KOPT-K1 (cell line): ENCODE measurements at regions not wholly inside any gene's neighbourhood (a gene's known extent, or its start where the extent isn't known, plus 50 kb on each side); places are given as distances from the start of the nearest gene placed in this dataset.

Source experiments
- H3K27ac ChIP-seq: fragments of 200-600 bp; sonication (generic); 2 replicates; pipeline ENCODE4 v1.5.1; 2016; ENCODE audit warnings: antibody characterized with exemption, mild to moderate bottlenecking, low read depth, low read length; ENCODE audit not compliant: poor library complexity, severe bottlenecking
- H3K36me3 ChIP-seq: fragments of 200-600 bp; sonication (generic); 2 replicates; pipeline ENCODE4 v1.5.1; 2017; ENCODE audit warnings: antibody characterized with exemption, mild to moderate bottlenecking, low read length, moderate library complexity; ENCODE audit not compliant: insufficient read depth
- H3K9me3 ChIP-seq: fragments of 200-600 bp; sonication (generic); 2 replicates; pipeline ENCODE4 v1.5.1; 2017; ENCODE audit warnings: antibody characterized with exemption, low read length, mild to moderate bottlenecking; ENCODE audit not compliant: insufficient read depth, poor library complexity, severe bottlenecking

- H3K27ac ChIP-seq, result no peak overlapping the region
Measured at GRCh38 chr12:97753332-97753731, 290.7 kb downstream of the RMST start.

GRCh38 chr12:97754306-97754705 is 291.7 kb downstream of the RMST start:
- H3K27ac ChIP-seq, result no peak overlapping the region

More at GRCh38 chr12:97753332-97753731, 290.7 kb downstream of the RMST start:
- Histone ChIP-seq H3K36me3 (no peaks in the 10 kb centered on the region), H3K9me3 (no peaks in the 10 kb centered on the region)

GRCh38 chr12:97756066-97756666 is 293.6 kb downstream of the RMST start:
- no peaks in the 10 kb centered on the region for H3K9me3 ChIP-seq
- no peak overlapping the region for H3K27ac ChIP-seq
- H3K36me3 ChIP-seq, result no peaks in the 10 kb centered on the region

More at GRCh38 chr12:97754306-97754705, 291.7 kb downstream of the RMST start:
- no peaks in the 10 kb centered on the region for H3K9me3 ChIP-seq
- H3K36me3 ChIP-seq, result no peaks in the 10 kb centered on the region

GRCh38 chr12:97756741-97757140 is 294.1 kb downstream of the RMST start:
- H3K36me3 ChIP-seq, result no peaks in the 10 kb centered on the region
- H3K27ac ChIP-seq, result no peak overlapping the region
- no peaks in the 10 kb centered on the region for H3K9me3 ChIP-seq

GRCh38 chr12:97757481-97758193 is 295.0 kb downstream of the RMST start:
- no peaks in the 10 kb centered on the region for H3K36me3 ChIP-seq
- no peak overlapping the region for H3K27ac ChIP-seq
- H3K9me3 ChIP-seq, result no peaks in the 10 kb centered on the region

GRCh38 chr12:97758194-97758501 is 295.5 kb downstream of the RMST start:
- no peak overlapping the region for H3K27ac ChIP-seq

GRCh38 chr12:97758586-97758985 is 296.0 kb downstream of the RMST start:
- H3K36me3 ChIP-seq, result no peaks in the 10 kb centered on the region
- no peaks in the 10 kb centered on the region for H3K9me3 ChIP-seq
- no peak overlapping the region for H3K27ac ChIP-seq

More at GRCh38 chr12:97758194-97758501, 295.5 kb downstream of the RMST start:
- no peaks in the 10 kb centered on the region for H3K9me3 ChIP-seq
- no peaks in the 10 kb centered on the region for H3K36me3 ChIP-seq

- no peak overlapping the region for H3K27ac ChIP-seq
- no peaks in the 10 kb centered on the region for H3K36me3 ChIP-seq
- no peaks in the 10 kb centered on the region for H3K9me3 ChIP-seq
Measured at GRCh38 chr12:97760601-97761000, 298.0 kb downstream of the RMST start.

GRCh38 chr12:97763113-97763512 is 300.5 kb downstream of the RMST start:
- Histone ChIP-seq H3K27ac (no peak overlapping the region), H3K9me3 (no peaks in the 10 kb centered on the region), H3K36me3 (no peaks in the 10 kb centered on the region)

GRCh38 chr12:97764700-97765099 is 302.1 kb downstream of the RMST start:
- Histone ChIP-seq H3K9me3 (no peaks in the 10 kb centered on the region), H3K27ac (no peak overlapping the region)

GRCh38 chr12:97767347-97767746 is 304.7 kb downstream of the RMST start:
- Histone ChIP-seq H3K9me3 (no peaks in the 10 kb centered on the region), H3K36me3 (no peaks in the 10 kb centered on the region), H3K27ac (no peak overlapping the region)

More at GRCh38 chr12:97764700-97765099, 302.1 kb downstream of the RMST start:
- H3K36me3 ChIP-seq, result no peaks in the 10 kb centered on the region

- Histone ChIP-seq H3K27ac (no peak overlapping the region), H3K36me3 (no peaks in the 10 kb centered on the region), H3K9me3 (no peaks in the 10 kb centered on the region)
Measured at GRCh38 chr12:97778111-97778510, 315.5 kb downstream of the RMST start.

- H3K27ac ChIP-seq, result no peak overlapping the region
- H3K36me3 ChIP-seq, result no peaks in the 10 kb centered on the region
- H3K9me3 ChIP-seq, result no peaks in the 10 kb centered on the region
Measured at GRCh38 chr12:97781342-97781741, 318.7 kb downstream of the RMST start.

GRCh38 chr12:97784904-97785303 is 322.3 kb downstream of the RMST start:
- Histone ChIP-seq H3K9me3 (no peaks in the 10 kb centered on the region), H3K36me3 (no peaks in the 10 kb centered on the region), H3K27ac (no peak overlapping the region)

- H3K36me3 ChIP-seq, result no peaks in the 10 kb centered on the region
- no peak overlapping the region for H3K27ac ChIP-seq
- H3K9me3 ChIP-seq, result peaks cover 11% of the 10 kb centered on the region
Measured at GRCh38 chr12:97790281-97790680, 327.7 kb downstream of the RMST start.

GRCh38 chr12:97797473-97797872 is 334.9 kb downstream of the RMST start:
- Histone ChIP-seq H3K27ac (no peak overlapping the region), H3K36me3 (no peaks in the 10 kb centered on the region), H3K9me3 (peaks cover 4% of the 10 kb centered on the region)
